Transverse colon (tissue), 4 donors: ENCODE measurements at regions not wholly inside any gene's neighbourhood (a gene's known extent, or its start where the extent isn't known, plus 50 kb on each side); places are given as distances from the start of the nearest gene placed in this dataset.

Source experiments
- DNase-seq: peaks from one replicate; pipeline ENCODE4 v3.0.0-alpha.2; 2019
- H3K27ac ChIP-seq, 4 donors: fragments of 200-600 bp; sonication (generic); 2 replicates each; pipeline ENCODE4 v1.5.1; 2016 to 2018; ENCODE audit warnings: inconsistent platforms in 4 of 4
- H3K27me3 ChIP-seq: fragments of 200-600 bp; sonication (generic); 2 replicates; pipeline ENCODE4 v1.5.1; 2017; ENCODE audit warnings: inconsistent platforms
- H3K36me3 ChIP-seq, 4 donors: fragments of 200-600 bp; sonication (generic); 2 replicates each; pipeline ENCODE4 v1.5.1; 2017 to 2019; ENCODE audit warnings: inconsistent platforms in 4 of 4
- H3K4me1 ChIP-seq, 4 donors: fragments of 200-600 bp; sonication (generic); 2 replicates each; pipeline ENCODE4 v1.5.1; 2017 to 2020; ENCODE audit warnings: inconsistent platforms in 4 of 4
- H3K4me3 ChIP-seq, 4 donors: fragments of 200-600 bp; sonication (generic); 1 replicate in 1 of 4; 2 replicates in 3 of 4; pipeline versions ENCODE4 v1.5.1 to v1.6.1; 2017 to 2019; ENCODE audit warnings: inconsistent platforms in 4 of 4
- H3K9me3 ChIP-seq, 2 donors: fragments of 200-600 bp; sonication (generic); 2 replicates each; pipeline ENCODE4 v1.5.1; 2017 to 2019; ENCODE audit warnings: inconsistent platforms in 2 of 2
- EP300 ChIP-seq: sonication (generic); formaldehyde crosslinking; IDR thresholded peaks from one replicate; pipeline ENCODE4 v1.6.1; 2017; ENCODE audit warnings: antibody characterized with exemption, low read depth
- POLR2A ChIP-seq: fragments of 450-650 bp; IDR thresholded peaks from one replicate; pipeline ENCODE4 v1.6.1; 2016; ENCODE audit warnings: antibody characterized with exemption, mild to moderate bottlenecking, moderate library complexity
- POLR2AphosphoS5 ChIP-seq, 3 donors: sonication (generic); formaldehyde crosslinking; IDR thresholded peaks; one replicate each; pipeline ENCODE4 v1.6.1; 2016; ENCODE audit warnings: antibody characterized with exemption in 3 of 3
- WGBS, 2 donors: methylation state at CpG; one replicate each; pipeline ENCODE4 v1.1.5; 2018; ENCODE audit warnings: low coverage in 1 of 2; 5-methylcytosine and 5-hydroxymethylcytosine counted together
- in situ Hi-C, 4 donors: fragments of 200-750 bp; cut with MboI; loops; one replicate each; pipeline versions ENCODE4 v1.15.0 to v1.15.1; 2017; ENCODE audit warnings: low sequenced_read_pairs in 3 of 4, low pct_ligation_motif_present in 1 of 4, low pct_unique_long_range_greater_than_20kb in 1 of 4
- intact Hi-C: fragments of 100-400 bp; cut with DNase I; formaldehyde crosslinking; loops from one replicate; pipeline ENCODE4 v1.15.1; 2023; ENCODE audit warnings: low total_unique reads
- TF ChIP-seq, protein P1 (sequence below), 5 experiments: fragments of 200-600 bp in 3 of 5; fragments of 450-650 bp in 2 of 5; sonication (generic) in 3 of 5; IDR thresholded peaks; 1 replicate in 2 of 5; 2 replicates in 3 of 5; pipeline ENCODE4 v1.5.1; 2016 to 2017; ENCODE audit warnings: antibody characterized with exemption in 5 of 5, inconsistent platforms in 3 of 5, mild to moderate bottlenecking in 2 of 5, moderate library complexity in 1 of 5

DNA sequence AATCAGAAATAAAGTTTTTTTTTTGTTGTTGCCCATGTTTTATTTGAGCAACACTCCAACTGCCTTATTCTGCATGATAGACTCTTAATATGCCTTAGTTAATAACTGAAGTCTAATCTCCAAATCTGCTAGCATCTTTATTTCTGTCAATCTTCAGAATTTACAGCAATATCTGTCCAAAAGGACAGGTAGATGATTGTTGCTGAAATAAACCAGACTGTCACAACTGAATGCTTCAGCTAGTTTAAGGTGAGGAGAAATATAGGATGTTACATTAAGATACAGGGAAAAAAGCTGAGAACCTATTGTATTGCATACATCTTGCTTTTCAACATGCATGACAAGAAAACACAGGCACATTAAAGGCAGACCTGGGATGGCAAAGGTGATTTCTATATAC lies 204.3 kb downstream of the SLITRK1 start:
- in situ Hi-C loops (no loop called here), intact Hi-C loops (no loop called here)
- Histone ChIP-seq H3K4me1 (no peaks in the 10 kb centered on the region), H3K27ac (no peak overlapping the region), H3K9me3 (no peaks in the 10 kb centered on the region), H3K4me3 (no peak overlapping the region), H3K27me3 (no peaks in the 10 kb centered on the region), H3K36me3 (no peaks in the 10 kb centered on the region)
- TF ChIP-seq EP300 (no peak), POLR2A (no peak), POLR2AphosphoS5 (IDR thresholded peaks at IDR 0.05) (no peak)
- TF ChIP-seq, protein P1, sequence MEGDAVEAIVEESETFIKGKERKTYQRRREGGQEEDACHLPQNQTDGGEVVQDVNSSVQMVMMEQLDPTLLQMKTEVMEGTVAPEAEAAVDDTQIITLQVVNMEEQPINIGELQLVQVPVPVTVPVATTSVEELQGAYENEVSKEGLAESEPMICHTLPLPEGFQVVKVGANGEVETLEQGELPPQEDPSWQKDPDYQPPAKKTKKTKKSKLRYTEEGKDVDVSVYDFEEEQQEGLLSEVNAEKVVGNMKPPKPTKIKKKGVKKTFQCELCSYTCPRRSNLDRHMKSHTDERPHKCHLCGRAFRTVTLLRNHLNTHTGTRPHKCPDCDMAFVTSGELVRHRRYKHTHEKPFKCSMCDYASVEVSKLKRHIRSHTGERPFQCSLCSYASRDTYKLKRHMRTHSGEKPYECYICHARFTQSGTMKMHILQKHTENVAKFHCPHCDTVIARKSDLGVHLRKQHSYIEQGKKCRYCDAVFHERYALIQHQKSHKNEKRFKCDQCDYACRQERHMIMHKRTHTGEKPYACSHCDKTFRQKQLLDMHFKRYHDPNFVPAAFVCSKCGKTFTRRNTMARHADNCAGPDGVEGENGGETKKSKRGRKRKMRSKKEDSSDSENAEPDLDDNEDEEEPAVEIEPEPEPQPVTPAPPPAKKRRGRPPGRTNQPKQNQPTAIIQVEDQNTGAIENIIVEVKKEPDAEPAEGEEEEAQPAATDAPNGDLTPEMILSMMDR (IDR thresholded peaks at IDR 0.05) = no peak
- DNase-seq = no peak

DNA sequence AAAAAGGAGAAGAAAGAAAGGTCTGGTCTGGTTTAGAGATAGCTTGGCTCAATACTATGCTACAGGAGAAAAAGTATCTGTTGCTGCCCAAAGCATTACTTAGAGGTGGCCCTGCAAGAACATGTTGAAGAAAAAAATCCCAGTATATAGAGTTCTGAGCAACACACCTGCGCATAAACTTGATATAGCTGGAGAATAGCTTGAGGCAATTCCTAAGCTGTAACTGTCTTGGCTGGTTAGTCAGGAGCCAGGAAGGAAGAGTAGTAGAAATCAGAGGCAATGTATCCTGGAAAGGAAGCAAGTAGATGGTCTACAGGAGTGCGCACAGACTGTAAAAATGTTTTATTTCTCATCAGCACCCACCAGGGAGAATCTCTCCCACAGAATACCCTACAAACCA lies 209.7 kb downstream of the SLITRK1 start:
- TF ChIP-seq EP300 (no peak), POLR2A (no peak), POLR2AphosphoS5 (IDR thresholded peaks at IDR 0.05) (no peak)
- TF ChIP-seq, protein P1 (IDR thresholded peaks at IDR 0.05) = no peak
- intact Hi-C loops = no loop called here
- no peak for DNase-seq
- Histone ChIP-seq H3K4me1 (no peaks in the 10 kb centered on the region), H3K27me3 (no peaks in the 10 kb centered on the region), H3K27ac (no peak overlapping the region), H3K9me3 (no peaks in the 10 kb centered on the region), H3K36me3 (no peaks in the 10 kb centered on the region), H3K4me3 (no peak overlapping the region)
- WGBS, 2 donors = 80 to 89% methylated on average over 2 of the region's 2 CpGs
- in situ Hi-C loops = no loop called here

DNA sequence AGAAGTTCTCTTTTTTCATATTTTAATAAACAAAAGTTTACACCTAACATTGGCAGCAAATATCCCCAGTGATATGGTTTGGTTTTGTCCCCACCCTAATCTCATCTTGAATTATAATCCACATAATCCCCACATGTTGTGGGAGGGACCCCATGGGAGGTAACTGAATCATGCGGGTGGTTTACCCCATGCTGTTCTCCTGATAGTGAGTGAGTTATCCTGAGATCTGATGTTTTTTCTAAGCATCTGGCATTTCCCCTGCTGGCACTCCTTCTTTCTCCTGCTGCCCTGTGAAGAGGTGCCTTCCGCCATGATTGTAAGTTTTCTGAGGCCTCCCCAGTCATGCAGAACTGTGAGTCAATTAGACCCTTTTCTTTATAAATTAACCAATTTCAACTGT lies 214.7 kb downstream of the SLITRK1 start:
- no peak for DNase-seq
- no peaks in the 10 kb centered on the region for H3K4me1 ChIP-seq
- intact Hi-C loops (no loop called here), in situ Hi-C loops (no loop called here)
- no peak overlapping the region for H3K27ac ChIP-seq
- WGBS, 2 donors = 96% methylated on average over 2 of the region's 2 CpGs; no CpG with 5 or more reads in 1 of the 2 donors
- TF ChIP-seq POLR2A (no peak), EP300 (no peak), POLR2AphosphoS5 (IDR thresholded peaks at IDR 0.05) (no peak)
- TF ChIP-seq, protein P1 (IDR thresholded peaks at IDR 0.05) = no peak
- no peaks in the 10 kb centered on the region for H3K27me3 ChIP-seq
- no peak overlapping the region for H3K4me3 ChIP-seq
- H3K9me3 ChIP-seq = no peaks in the 10 kb centered on the region
- no peaks in the 10 kb centered on the region for H3K36me3 ChIP-seq

DNA sequence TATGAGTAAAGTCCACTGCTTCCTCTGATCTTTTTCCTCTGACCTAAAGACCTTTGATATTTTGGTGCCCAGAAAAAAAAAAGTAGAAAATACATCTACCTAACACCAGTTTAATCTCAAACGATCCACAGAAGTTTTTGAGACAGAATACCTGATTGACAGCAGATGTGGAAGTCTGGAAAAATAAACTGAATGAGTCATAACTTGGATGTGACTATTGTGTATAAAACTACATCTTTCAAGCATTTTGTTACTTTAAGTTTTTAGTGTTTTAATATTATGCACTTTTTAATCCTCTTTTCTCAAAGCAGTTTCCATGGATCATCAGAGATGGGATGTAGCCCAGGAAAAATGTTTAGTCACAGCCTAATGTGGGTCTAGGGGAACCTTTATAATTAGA lies 216.1 kb downstream of the SLITRK1 start:
- H3K4me3 ChIP-seq = no peak overlapping the region
- WGBS, 2 donors = 45 to 73% methylated on average over 1 of the region's 1 CpG
- no peak for TF ChIP-seq POLR2AphosphoS5 (IDR thresholded peaks at IDR 0.05)
- no peak for TF ChIP-seq EP300
- TF ChIP-seq, protein P1 (IDR thresholded peaks at IDR 0.05) = no peak
- no peak for TF ChIP-seq POLR2A
- no peak overlapping the region for H3K27ac ChIP-seq
- no peaks in the 10 kb centered on the region for H3K9me3 ChIP-seq
- intact Hi-C loops (no loop called here), in situ Hi-C loops (no loop called here)
- H3K36me3 ChIP-seq = no peaks in the 10 kb centered on the region
- H3K4me1 ChIP-seq = no peaks in the 10 kb centered on the region
- DNase-seq = no peak
- H3K27me3 ChIP-seq = no peaks in the 10 kb centered on the region
